ENCODE measurements at regions not wholly inside any gene's neighbourhood (a gene's known extent, or its start where the extent isn't known, plus 50 kb on each side); places are given as distances from the start of the nearest gene placed in this dataset.

DNA sequence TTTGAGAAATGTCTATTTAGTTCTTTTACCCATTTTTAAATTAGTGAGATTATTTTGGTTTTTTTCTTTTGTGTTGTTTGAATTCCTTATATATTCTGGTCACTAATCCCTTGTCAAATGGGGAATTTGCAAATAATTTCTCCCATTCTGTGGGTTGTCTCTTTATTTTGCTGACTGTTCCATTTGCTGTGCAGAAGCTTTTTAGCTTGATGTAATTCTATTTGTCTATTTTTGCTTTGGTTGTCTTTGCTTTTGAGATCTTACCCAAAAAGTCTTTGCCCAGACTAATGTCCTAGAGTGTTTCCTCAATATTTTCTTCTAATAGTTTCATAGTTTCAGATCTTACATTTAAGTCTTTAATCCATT is 472.9 kb downstream of the TBL1XR1 start:
- no peaks in the 10 kb centered on the region for H3K27me3 Mint-ChIP-seq

GRCh38 chr3:176723758-176724393 is 473.4 kb downstream of the TBL1XR1 start:
- Mint-ChIP-seq H3K9me3 (peaks cover 3 to 4% of the 10 kb centered on the region in 2 donors), H3K36me3 (no peaks in the 10 kb centered on the region), H3K4me3 (no peak overlapping the region), H3K27ac (no peak overlapping the region), H3K4me1 (no peaks in the 10 kb centered on the region), H3K27me3 (no peaks in the 10 kb centered on the region)
- DNase-seq, result no peak
- no peak for ATAC-seq (replicated peaks)

More for the DNA sequence above, 472.9 kb downstream of the TBL1XR1 start:
- H3K4me3 Mint-ChIP-seq, result no peak overlapping the region
- DNase-seq (no peak), ATAC-seq (replicated peaks) (no peak)
- peaks cover 3 to 4% of the 10 kb centered on the region in 2 donors for H3K9me3 Mint-ChIP-seq
- H3K36me3 Mint-ChIP-seq, result no peaks in the 10 kb centered on the region
- no peaks in the 10 kb centered on the region for H3K4me1 Mint-ChIP-seq
- no peak overlapping the region for H3K27ac Mint-ChIP-seq

DNA sequence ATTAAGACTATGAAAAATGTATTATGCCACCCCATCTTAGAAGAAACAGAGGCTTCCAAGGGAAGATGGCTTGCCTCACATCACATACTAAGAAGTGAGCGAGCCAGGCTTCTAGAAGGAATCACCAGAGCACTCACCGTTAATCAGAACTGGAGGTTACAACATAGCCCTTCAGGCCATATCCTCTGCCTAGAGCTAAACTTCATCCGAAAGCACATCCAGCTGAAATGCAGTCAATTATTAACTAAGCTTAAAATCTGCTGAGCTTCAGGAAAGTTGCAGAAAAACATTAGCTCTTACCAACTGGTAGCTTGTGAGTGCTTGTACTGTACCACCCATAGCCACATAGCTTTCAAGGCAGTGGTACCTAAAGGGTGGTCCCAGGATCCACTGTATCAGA is 483.2 kb downstream of the TBL1XR1 start:
- ATAC-seq (replicated peaks), result no peak
- H3K27me3 Mint-ChIP-seq, result no peaks in the 10 kb centered on the region
- H3K9me3 Mint-ChIP-seq, result peaks cover 0 to 2% of the 10 kb centered on the region in 2 donors
- no peaks in the 10 kb centered on the region for H3K4me1 Mint-ChIP-seq
- no peak overlapping the region for H3K4me3 Mint-ChIP-seq
- H3K27ac Mint-ChIP-seq, result no peak overlapping the region
- DNase-seq, result no peak
- H3K36me3 Mint-ChIP-seq, result no peaks in the 10 kb centered on the region

GRCh38 chr3:176712191-176712590 is 485.1 kb downstream of the TBL1XR1 start:
- Mint-ChIP-seq H3K9me3 (peaks cover 0 to 3% of the 10 kb centered on the region in 2 donors), H3K27ac (no peak overlapping the region)

GRCh38 chr3:176699288-176699687 is 498.0 kb downstream of the TBL1XR1 start:
- DNase-seq (no peak), ATAC-seq (replicated peaks) (no peak)
- Mint-ChIP-seq H3K27me3 (no peaks in the 10 kb centered on the region), H3K27ac (no peak overlapping the region), H3K4me3 (no peak overlapping the region), H3K4me1 (no peaks in the 10 kb centered on the region), H3K9me3 (no peaks in the 10 kb centered on the region), H3K36me3 (no peaks in the 10 kb centered on the region)

More at GRCh38 chr3:176712191-176712590, 485.1 kb downstream of the TBL1XR1 start:
- ATAC-seq (replicated peaks), result no peak
- Mint-ChIP-seq H3K27me3 (no peaks in the 10 kb centered on the region), H3K4me1 (no peaks in the 10 kb centered on the region), H3K4me3 (no peak overlapping the region), H3K36me3 (no peaks in the 10 kb centered on the region)
- no peak for DNase-seq

GRCh38 chr3:176697284-176697889 is 499.9 kb downstream of the TBL1XR1 start:
- no peaks in the 10 kb centered on the region for H3K36me3 Mint-ChIP-seq
- H3K27ac Mint-ChIP-seq, result no peak overlapping the region
- ATAC-seq (replicated peaks), result no peak
- H3K4me1 Mint-ChIP-seq, result no peaks in the 10 kb centered on the region
- no peaks in the 10 kb centered on the region for H3K27me3 Mint-ChIP-seq
- DNase-seq, result no peak
- no peak overlapping the region for H3K4me3 Mint-ChIP-seq
- H3K9me3 Mint-ChIP-seq, result no peaks in the 10 kb centered on the region

GRCh38 chr3:176696816-176697215 is 500.5 kb downstream of the TBL1XR1 start:
- no peak for ATAC-seq (replicated peaks)
- no peak overlapping the region for H3K4me3 Mint-ChIP-seq
- no peaks in the 10 kb centered on the region for H3K4me1 Mint-ChIP-seq
- H3K27me3 Mint-ChIP-seq, result no peaks in the 10 kb centered on the region
- no peaks in the 10 kb centered on the region for H3K36me3 Mint-ChIP-seq
- no peak for DNase-seq
- no peak overlapping the region for H3K27ac Mint-ChIP-seq
- no peaks in the 10 kb centered on the region for H3K9me3 Mint-ChIP-seq

DNA sequence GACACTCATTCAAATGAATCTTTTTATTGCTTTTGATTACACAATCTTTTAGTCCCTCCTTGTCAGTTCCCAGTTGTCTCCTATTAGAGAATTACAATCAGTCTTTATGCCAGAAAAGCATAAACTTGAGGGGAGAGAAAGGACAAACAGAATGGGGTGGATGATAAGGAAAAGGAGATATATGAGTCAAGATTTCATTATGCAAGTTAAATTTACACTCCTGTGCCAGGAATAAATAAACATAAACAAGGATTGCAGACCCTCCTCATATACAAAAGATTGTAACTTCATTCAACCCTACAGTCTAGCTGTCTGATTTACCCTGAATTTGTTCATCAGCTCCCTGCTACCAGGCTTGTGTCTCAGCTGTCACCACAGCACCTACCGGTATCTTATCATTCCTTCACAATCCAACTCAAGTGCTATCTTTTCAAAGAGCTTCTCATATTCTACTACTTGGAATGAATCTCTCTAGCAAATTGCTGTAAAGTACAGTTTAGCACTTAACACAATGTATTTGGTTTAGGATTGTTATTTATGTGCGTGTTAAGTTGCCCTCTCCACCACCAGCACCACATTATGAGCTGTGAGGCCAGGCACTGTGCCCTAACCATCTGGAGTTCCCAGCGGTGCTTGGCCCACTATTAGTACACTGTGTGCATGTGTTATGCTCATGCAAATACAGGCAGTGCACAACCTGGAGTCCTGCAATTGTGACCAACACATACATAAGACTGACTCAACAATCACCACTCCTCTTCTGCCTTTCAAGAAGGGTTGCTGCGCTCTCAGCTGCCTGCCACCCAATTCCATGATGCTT is 504.1 kb downstream of the TBL1XR1 start:
- no peaks in the 10 kb centered on the region for H3K4me1 Mint-ChIP-seq
- no peaks in the 10 kb centered on the region for H3K27me3 Mint-ChIP-seq
- no peaks in the 10 kb centered on the region for H3K36me3 Mint-ChIP-seq
- ATAC-seq (replicated peaks), result no peak
- H3K4me3 Mint-ChIP-seq, result no peak overlapping the region
- no peaks in the 10 kb centered on the region for H3K9me3 Mint-ChIP-seq
- no peak for DNase-seq
- no peak overlapping the region for H3K27ac Mint-ChIP-seq

GRCh38 chr3:176692199-176692965 is 504.9 kb downstream of the TBL1XR1 start:
- Mint-ChIP-seq H3K36me3 (no peaks in the 10 kb centered on the region), H3K4me1 (no peaks in the 10 kb centered on the region), H3K9me3 (no peaks in the 10 kb centered on the region), H3K27me3 (no peaks in the 10 kb centered on the region), H3K27ac (no peak overlapping the region), H3K4me3 (no peak overlapping the region)
- no peak for ATAC-seq (replicated peaks)
- no peak for DNase-seq

DNA sequence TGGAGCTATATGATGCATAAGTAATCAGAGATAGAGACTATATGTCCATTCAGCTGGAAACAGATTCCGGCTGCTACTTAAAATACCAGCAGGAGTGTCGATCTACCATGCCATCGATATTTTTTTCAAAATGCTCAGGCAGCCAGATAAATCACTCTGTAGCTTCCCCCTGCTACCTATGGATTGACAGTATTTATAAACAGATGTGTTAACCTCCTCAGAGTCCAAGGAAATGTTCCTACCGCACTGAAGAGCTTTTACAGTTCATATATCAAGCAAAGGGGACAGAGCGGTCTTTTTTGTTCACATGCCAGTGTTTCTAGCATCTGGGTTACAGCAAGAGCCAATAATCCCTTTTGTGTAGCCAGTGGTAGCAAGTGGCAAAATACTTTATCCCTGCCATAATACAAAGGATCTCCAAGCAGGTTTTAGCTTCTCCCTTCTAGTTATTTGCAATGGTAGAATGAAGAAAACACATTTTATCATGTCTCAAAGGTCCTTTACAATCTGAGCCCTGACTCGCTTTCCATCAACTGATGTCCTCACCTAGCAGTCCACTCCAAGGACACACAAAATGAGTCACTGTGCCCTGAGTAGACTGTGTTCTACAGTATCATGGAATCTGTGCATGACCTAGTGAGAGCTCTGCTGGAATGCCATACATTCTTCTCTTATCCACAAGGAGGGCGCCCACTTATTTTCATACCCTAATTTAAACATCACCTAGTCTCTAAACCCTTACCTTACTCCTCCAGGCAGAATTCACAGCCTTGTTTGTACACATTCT is 507.0 kb downstream of the TBL1XR1 start:
- Mint-ChIP-seq H3K4me3 (no peak overlapping the region), H3K9me3 (no peaks in the 10 kb centered on the region), H3K4me1 (no peaks in the 10 kb centered on the region), H3K27ac (no peak overlapping the region), H3K27me3 (no peaks in the 10 kb centered on the region), H3K36me3 (no peaks in the 10 kb centered on the region)
- ATAC-seq (replicated peaks), result no peak
- DNase-seq, result no peak

DNA sequence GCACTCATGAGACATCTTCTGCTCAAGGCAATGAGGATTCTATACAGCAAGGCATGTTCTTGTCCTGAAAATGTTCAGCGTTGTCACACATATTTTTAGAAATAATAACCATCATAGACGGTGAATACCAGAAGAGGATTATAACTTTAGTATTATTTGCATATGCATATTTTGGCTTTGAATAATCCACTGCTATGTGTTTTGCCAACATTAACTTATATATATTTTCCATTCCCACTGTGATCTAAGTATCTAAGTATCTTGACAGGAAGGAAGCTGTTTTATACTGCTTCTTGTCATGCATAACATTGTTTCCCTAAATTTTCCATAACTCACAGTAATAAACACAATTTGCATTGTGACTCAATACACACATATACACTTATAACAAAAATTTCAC is 509.5 kb downstream of the TBL1XR1 start:
- ATAC-seq (replicated peaks), result no peak
- no peak for DNase-seq
- Mint-ChIP-seq H3K4me1 (no peaks in the 10 kb centered on the region), H3K27me3 (no peaks in the 10 kb centered on the region), H3K4me3 (no peak overlapping the region), H3K9me3 (peaks cover 0 to 8% of the 10 kb centered on the region in 2 donors), H3K27ac (no peak overlapping the region), H3K36me3 (no peaks in the 10 kb centered on the region)

GRCh38 chr3:176683382-176683781 is 513.9 kb downstream of the TBL1XR1 start:
- ATAC-seq (replicated peaks) (no peak), DNase-seq (no peak)
- H3K4me1 Mint-ChIP-seq, result no peaks in the 10 kb centered on the region
- no peak overlapping the region for H3K27ac Mint-ChIP-seq
- no peaks in the 10 kb centered on the region for H3K27me3 Mint-ChIP-seq
- H3K4me3 Mint-ChIP-seq, result no peak overlapping the region
- peaks cover 9 to 17% of the 10 kb centered on the region in 2 donors for H3K9me3 Mint-ChIP-seq
- no peaks in the 10 kb centered on the region for H3K36me3 Mint-ChIP-seq

- no peak overlapping the region for H3K4me3 Mint-ChIP-seq
- no peak overlapping the region for H3K27ac Mint-ChIP-seq
- peaks cover 0 to 5% of the 10 kb centered on the region in 2 donors for H3K9me3 Mint-ChIP-seq
- no peaks in the 10 kb centered on the region for H3K27me3 Mint-ChIP-seq
- no peaks in the 10 kb centered on the region for H3K36me3 Mint-ChIP-seq
- DNase-seq, result no peak
- H3K4me1 Mint-ChIP-seq, result no peaks in the 10 kb centered on the region
- ATAC-seq (replicated peaks), result no peak
These were observed 533.1 kb downstream of the TBL1XR1 start for GRCh38 chr3:176663837-176664831.

Data from stimulated activated naive B cell treated with anti-CD40 and anti-IgM and Interleukin-4, amounts not matched to agents 10 μg/mL and 1 μg/mL and 100 μg/mL, for 72 hours (primary cell).